ENCODE measurements at regions not wholly inside any gene's neighbourhood (a gene's known extent, or its start where the extent isn't known, plus 50 kb on each side); places are given as distances from the start of the nearest gene placed in this dataset.

GRCh38 chr16:86285421-86285820 lies 224.9 kb upstream of the FOXF1 start:
- TF ChIP-seq, protein P1, sequence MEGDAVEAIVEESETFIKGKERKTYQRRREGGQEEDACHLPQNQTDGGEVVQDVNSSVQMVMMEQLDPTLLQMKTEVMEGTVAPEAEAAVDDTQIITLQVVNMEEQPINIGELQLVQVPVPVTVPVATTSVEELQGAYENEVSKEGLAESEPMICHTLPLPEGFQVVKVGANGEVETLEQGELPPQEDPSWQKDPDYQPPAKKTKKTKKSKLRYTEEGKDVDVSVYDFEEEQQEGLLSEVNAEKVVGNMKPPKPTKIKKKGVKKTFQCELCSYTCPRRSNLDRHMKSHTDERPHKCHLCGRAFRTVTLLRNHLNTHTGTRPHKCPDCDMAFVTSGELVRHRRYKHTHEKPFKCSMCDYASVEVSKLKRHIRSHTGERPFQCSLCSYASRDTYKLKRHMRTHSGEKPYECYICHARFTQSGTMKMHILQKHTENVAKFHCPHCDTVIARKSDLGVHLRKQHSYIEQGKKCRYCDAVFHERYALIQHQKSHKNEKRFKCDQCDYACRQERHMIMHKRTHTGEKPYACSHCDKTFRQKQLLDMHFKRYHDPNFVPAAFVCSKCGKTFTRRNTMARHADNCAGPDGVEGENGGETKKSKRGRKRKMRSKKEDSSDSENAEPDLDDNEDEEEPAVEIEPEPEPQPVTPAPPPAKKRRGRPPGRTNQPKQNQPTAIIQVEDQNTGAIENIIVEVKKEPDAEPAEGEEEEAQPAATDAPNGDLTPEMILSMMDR (IDR thresholded peaks at IDR 0.05): no peak
- TF ChIP-seq SIN3A (IDR thresholded peaks at IDR 0.05; ENCODE audit: borderline replicate concordance, insufficient read depth, low read depth, low read length): no peak

Data from Panc1 (cell line).